ENCODE measurements at regions not wholly inside any gene's neighbourhood (a gene's known extent, or its start where the extent isn't known, plus 50 kb on each side); places are given as distances from the start of the nearest gene placed in this dataset.

DNA sequence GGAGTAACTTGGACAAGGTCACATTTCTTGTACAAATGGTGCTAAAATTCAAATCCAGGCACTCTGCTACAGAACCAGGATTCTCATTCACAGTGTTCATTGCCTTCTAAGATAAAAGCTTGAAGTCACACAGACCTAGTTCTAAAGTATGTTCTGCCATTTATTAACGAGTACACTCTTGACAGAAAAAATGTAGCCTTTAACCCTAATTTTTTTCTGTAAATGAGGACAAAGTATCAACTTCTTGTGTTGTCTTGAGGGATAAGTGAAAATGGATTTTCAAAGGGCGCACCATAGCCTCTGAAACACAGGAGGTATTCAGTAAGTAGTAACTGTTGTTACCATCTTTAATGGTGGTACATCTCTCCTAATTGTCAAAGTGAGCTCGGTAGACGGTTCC, 379.8 kb upstream of the FLRT2 start:
- no peak for TF ChIP-seq CTCF (IDR thresholded peaks at IDR 0.05)
- TF ChIP-seq POLR2A (IDR thresholded peaks at IDR 0.05), result no peak
